GM23248 (cell line): ENCODE measurements at regions not wholly inside any gene's neighbourhood (a gene's known extent, or its start where the extent isn't known, plus 50 kb on each side); places are given as distances from the start of the nearest gene placed in this dataset.

Experiments
- EZH2 ChIP-seq: fragments of 200-600 bp; sonication (generic); IDR thresholded peaks from 2 replicates; pipeline ENCODE4 v1.6.1; 2018; ENCODE audit warnings: antibody characterized with exemption, mild to moderate bottlenecking; ENCODE audit not compliant: insufficient read depth, poor library complexity, severe bottlenecking
- EZH2phosphoT487 ChIP-seq: fragments of 200-600 bp; sonication (generic); IDR thresholded peaks from 2 replicates; pipeline ENCODE4 v1.6.1; 2018; ENCODE audit warnings: antibody characterized with exemption, moderate library complexity, mild to moderate bottlenecking, low read depth; ENCODE audit not compliant: insufficient read depth

DNA sequence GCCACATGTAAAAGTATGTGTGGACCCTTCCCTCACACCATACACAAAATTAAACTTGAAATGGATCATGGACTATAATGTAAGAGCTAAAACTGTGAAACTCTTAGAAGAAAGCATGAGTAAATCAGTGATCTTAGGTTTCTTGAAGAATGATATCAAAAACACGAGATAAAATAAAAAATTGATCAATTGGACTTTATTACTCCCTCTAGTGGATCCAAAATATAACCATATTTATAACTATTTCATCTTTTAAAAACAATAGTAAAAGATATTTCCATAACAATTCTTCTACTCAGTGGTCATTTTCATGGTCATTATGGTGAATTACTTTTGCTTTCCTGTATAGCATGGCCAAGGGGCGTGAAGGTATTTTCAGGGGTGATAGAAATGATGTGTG is 174.6 kb upstream of the LSM14A start:
- TF ChIP-seq EZH2 (no peak), EZH2phosphoT487 (no peak)
